GM21447 (cell line): ENCODE measurements at regions not wholly inside any gene's neighbourhood (a gene's known extent, or its start where the extent isn't known, plus 50 kb on each side); places are given as distances from the start of the nearest gene placed in this dataset.
"Not testable (repeated sequence)": the region's sequence is repeated elsewhere in the genome, so short reads cannot be mapped to it uniquely, and the experiment has no call there.

Experiments
- ATAC-seq: cut with Tn5 transposase; IDR thresholded peaks from one replicate; pipeline ENCODE4 v1.9.1; 2021; ENCODE audit not compliant: unreplicated experiment

DNA sequence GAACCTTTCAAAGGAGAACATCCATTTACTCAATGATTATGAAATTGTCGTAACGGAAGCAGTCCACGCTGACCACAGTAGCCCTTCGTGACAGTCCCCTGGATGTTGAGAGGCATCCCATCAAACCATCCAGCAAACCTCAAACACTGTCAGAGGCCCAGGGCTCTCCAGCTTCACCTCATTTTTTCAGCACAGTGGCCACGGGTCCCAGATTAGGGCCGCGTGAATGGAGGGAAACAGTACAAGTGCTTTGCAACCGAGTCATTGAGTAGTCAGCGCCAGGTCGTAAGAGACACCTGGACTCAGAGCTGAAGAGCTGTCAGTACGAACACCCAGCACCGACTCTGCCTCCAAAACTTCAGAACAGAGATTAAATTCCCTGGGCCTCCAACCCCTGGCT, 552.5 kb upstream of the SALL3 start:
- ATAC-seq = no peak

DNA sequence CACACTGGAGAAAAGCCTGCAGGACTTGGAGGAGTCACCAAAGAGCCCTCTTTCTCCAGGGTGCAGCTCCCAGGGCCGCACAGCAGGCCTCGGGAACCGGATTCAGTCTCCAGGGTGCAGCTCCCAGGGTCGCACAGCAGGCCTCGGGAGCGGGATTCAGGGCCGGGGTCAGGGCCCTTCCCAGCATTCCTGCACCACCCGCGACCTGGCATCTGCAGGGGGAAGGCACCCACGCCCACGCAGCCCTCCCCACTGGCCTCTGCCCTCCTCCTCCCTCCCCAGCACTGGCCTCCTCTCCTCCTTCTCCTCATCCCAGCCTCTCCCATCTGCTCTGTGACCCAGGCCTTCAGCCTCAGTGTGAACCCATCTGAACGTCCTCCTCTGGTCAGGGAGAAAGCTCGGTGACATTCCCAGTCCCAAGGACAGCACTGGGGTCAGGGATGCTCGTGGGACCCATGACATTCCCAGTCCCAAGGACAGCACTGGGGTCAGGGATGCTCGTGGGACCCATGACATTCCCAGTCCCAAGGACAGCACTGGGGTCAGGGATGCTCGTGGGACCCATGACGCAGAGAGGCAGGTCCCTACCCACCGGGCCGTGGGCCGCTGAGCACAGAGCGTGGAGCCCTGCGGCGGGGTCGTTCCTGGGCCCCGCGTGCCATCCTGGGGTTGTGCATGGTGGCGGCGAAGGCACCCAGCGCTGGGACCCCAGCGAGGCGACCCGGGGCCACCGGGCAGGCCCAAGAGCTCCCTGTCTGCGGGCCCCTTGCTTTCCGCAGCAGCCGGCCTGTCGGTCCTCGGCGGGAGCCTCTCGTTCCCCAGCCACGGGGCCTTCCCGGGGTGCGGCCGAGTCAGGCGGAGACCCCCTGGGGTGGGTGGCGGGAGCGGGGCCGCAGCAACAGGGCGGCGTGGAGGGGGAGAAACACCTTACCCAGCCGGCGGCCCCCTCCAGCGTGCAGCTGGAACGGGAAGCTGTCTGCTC, 550.2 kb upstream of the SALL3 start:
- ATAC-seq = no peak

DNA sequence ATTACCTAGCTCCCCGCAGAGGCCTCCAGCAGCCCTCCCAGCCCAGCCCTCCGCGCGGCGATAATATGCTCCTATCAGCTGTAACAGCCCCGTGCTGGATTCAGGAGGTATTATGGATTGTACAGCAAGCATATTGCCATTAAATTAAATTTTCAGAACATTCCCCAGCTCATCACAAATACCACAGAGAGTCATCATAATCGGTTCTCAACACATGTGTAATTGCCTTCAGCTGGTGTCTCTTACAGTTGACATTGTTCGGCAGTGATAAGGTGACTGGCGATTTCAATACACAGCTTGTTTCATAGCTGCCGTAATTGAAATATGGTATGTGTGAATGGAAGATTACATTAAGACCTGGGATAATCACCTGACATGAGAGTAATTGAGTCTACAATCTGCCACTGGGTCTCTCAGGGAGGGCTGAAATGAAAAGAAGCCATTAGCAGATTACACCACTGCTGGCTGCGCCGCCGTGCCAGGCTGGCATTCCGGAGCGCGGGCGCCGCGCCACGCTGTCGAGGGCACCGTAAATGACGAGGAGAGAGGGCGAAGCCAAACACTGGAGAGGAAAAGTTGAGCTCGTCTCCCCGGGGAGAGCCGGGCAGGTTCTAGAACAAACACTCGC, 549.4 kb upstream of the SALL3 start:
- ATAC-seq = no peak

DNA sequence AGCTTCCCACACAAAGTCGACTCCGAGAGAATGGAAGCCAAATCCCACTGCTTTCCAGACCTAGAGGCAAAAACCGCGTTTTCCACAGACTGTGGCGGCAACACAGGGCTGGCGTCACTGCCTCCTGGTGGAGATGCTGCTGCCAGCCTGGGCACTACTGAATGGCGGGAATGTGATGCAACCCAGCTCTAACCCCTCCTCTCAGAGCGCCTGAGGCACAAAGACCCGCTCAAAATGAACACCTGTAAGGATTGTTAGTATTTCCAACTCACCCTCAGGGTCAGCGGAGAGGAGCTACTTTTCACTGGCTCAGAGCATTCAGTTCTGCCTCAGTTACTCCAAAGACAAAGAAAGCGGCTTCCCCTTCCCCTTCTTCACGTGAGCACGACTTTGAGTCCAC, 548.0 kb upstream of the SALL3 start:
- no peak for ATAC-seq

DNA sequence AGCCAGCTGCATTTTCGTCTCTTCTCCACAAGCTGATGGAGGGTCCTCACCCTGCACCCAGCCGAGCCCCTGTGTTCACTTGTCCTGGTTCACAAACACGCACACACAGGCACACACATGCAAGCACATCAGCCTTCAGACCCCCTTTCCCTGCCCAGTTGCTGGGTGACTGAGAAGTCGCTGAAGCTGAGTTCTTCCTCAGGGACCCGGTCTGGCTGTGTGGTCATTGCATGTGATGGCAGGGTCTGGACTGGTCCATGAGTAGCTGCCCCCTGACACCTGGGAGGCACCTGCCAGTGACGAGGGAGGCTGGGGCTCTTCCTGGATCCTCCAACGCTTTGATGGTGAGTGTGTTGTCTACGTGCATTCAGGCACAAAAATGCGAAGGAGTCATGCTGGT, 546.1 kb upstream of the SALL3 start:
- ATAC-seq = no peak

DNA sequence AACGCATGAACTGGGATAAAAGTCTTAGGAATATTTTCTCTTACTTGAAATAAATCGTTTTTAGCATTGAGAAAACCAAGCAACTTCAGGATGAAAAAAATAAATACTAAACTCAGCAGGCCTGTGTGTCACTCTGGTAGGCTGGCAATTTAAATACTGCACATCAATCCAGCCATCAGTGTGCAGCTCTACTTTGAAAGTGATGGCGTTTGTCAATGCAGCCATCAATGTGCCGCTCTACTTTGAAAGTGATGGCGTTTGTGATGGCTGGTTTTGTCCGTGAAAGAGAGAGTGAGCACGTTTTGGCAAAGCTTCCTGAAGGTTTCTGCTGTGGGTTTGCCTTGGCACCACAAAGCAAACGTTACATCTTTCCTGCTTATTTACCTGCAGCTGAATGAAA, 543.5 kb upstream of the SALL3 start:
- ATAC-seq = no peak

DNA sequence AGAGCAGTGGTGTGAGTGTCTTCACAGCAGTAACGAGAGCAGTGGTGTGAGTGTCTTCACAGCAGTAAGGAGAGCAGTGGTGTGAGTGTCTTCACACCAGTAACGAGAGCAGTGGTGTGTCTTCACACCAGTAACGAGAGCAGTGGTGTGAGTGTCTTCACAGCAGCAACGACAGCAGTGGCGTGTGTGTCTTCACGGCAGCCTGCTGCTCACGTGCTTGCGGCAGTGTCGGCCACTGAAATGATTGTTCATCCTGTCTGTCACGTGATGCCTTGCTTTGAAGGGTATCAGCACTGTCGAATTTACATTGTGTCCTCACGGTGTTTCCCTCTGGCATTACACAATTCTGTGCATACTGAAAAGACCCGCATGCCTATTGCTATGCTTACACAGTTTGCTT, 541.4 kb upstream of the SALL3 start:
- not testable (repeated sequence) for ATAC-seq

DNA sequence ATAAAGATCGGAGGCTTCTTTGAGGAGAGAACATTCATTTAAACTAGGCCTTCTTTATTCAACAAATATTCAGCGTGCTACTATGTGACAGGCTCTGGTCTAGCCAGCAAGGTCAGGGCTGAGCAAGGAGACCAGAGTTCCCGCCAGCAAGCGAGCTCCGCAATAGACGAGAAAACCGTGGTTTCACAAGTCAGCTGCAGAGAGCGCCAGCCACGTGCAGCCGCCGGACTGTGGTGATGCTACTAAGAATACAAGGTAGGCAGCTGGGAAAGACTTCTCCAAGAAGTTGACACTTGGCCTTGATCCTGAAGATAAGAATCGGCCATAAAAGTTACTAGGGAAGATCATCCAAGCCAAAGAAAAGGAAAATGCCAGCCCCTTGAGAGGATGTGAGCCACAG, 533.7 kb upstream of the SALL3 start:
- ATAC-seq = no peak

DNA sequence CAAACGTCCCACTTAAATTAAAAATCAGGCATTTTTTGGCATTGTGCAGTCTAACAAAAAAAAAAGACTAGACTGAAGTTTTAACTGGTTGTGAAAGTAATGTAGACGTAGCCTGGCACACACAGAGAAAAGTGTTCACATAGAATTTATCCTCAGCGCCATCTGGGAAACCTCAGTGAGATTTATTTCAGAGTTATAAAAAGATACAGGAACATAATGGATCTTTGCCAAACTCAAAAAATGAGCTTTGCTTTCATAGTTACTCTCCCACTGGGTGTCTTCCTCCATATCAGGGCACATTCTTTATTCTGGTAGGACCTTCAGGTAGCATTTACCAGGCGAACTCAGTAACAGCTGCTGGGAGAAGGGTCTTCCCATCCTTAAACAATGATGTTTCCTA, 532.4 kb upstream of the SALL3 start:
- ATAC-seq = no peak

DNA sequence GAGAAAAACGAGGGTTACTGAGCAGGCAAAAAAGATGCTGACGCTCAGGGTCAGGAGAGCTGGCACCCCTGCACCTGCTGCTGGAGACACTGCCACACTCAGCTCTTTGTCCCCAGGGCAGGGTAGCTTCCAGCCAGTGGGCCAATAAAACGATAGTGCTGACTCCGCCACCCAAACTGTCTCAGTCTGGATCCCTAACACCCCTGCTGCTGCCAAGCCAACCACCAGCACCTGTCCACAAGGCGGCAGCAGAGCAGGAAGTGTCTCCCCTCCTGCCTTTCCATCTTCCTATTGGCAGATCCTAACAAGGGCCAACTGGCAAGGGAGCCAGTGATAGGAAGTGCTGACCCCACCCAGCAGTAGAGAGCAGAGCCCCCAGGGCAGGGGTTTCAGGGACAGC, 531.5 kb upstream of the SALL3 start:
- no peak for ATAC-seq

DNA sequence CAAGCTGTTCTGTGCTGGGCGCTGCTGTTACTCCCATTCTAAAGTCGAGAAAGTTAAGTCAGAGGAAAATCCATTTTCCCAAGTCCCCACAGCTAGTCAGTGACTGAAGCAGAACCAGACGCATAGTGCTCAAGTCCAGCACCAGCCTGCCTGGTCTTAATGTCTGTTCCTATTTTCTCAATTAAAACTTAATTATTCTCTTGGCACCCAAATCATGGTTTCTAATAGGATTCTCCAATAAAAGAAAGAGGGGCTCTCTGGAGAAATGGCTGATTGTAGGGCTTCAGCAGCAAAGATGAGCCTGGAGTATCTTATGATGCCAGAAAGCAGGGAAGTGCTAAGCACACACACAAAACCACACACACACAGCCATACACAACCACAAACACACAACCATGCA, 531.0 kb upstream of the SALL3 start:
- no peak for ATAC-seq

DNA sequence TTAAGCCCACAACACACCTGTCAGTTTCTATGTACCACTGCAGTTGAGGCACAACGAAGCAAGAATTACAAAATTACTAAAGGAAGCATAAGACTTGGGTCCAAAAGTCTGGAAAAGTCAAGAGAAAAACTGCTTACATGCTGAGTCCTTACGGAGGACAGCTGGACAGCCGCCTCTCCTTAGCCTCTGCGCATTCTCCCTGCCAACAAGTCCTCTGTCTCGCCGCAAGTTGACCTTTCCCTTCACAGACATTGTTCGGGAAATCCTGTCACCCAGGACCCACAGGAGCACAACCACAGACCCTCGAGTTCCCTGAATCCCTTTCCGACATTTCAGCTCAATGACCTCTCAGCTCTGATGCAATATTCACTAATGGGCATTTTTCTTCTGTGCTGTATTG, 525.4 kb upstream of the SALL3 start:
- no peak for ATAC-seq

DNA sequence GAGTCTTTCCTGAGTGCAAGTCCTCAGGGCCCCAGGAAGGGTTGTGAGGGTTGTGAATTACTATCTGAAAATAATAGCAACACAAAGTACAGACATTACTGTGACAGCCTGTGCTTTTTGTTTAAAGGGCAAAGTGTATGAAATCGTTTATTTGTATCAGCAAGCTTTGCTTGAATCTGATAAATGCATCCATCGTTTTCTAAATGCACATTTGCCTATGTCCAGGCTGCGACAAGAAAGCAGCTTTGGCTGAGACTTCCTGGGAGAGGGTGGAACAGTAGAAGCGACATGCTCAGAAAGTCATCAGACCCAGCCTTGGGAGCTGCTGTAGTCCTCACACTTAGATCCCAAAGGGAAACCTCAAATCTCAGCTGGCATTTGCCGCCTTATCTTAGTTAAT, 524.2 kb upstream of the SALL3 start:
- ATAC-seq = no peak

DNA sequence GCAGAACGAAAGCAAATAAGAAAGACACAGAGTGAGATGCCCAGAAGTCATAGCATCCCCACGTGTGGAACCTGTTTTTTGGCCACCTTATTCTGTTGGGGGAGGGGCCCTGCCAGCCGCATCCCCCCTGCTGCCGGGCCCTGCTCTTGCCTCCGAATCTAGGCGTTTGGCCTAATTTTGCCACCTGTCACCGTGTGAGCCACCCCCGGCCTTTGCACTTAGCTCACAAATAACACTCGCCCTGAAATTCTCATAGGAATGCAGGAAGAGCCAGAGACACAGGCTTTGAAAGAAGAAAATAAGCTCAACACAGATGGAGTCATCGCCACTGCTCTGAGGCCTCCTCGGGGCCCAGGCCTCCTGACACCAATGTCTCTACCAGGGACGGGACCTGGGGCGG, 522.6 kb upstream of the SALL3 start:
- no peak for ATAC-seq

DNA sequence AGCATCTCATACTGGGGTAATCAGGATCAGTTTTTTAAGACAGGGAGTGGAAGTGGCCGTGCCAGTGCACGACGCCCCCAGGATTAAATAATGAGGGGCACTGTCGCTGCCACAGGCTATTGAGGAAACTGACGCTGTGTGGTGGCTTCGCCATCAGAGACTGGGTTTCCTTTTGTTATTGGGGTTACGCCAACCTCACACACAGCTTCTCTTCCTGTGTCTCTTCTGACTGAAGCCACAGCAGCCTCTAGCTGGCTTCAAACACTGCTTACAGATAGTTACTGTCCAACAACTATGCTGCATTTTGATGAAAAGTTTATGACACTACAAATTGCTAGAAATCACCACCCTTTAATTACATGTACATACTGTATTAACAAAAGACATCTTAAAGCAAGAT, 521.9 kb upstream of the SALL3 start:
- no peak for ATAC-seq

DNA sequence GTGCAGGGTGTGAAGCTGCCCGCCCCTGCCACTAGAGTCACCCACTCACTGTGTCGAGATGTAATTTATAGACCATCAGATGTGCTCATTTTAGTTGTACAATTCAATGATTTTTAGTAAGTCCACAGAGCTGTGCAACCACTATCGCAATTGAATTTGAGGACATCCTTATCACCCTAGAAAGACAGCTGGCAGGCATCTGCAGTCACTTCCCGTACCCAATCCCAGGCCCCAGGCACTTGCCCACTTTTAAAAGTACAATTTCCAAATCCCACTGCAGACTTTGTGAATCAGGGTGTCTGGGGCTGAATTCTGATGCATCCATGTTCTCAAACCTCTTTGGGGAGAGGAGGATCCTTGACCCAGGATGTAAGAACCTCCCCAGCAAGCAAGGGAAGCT, 521.3 kb upstream of the SALL3 start:
- ATAC-seq = no peak

DNA sequence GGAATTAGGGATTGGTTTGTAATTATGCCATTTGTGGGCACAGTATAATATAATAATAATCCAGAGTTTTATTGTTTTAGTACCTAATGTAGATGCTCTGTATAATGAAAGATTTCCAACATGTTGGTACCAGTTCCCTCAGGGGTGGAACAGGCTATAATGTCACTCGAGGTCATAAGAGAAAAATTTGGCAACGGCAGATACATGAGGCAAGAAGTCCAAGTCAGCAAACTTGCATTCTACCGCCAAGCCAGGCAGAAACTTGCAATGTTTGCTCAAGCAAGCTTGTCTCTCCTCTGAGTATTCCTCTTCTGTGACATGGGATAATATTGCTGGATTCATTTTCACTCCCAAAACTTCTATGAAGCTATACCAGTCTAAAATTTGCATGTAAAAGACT, 520.0 kb upstream of the SALL3 start:
- ATAC-seq = no peak

DNA sequence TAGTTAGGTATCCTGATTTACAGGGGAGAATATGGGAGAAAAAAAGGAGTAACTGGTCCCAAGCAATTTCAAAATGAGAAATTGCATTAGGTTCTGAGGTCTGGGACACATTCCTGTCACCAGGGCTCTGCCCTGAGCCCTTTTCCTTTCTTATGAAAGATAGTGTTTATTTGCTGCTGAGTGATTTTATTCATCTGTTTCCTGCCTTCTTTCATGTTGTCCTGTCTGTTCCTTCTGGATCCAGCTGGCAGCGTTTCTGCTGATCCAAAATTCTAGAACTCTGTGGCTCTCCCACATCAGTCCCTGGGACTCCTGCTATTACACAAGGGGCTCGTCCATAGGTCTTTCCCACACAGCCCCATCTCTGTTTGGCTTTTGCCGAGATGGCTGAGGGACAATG, 519.1 kb upstream of the SALL3 start:
- ATAC-seq = no peak

DNA sequence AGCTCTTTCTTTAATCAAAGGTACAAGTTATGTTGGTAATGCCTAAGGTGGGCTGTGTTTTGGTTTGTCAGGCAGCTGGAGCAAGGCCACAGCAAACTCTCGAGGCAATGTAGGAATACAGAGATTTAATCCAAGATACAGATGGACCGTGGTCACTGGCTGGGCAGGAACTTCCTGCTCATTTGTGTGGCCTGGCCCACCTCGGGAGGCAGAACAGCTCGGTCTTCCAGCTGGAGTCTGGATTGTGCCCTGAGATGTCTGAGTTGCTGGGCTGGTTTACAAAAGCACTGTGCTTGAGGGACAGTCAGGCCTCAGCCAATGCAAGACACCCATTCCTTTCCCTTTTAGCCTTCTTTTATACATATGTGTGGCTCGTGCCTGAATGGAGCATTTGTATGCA, 506.1 kb upstream of the SALL3 start:
- no peak for ATAC-seq

DNA sequence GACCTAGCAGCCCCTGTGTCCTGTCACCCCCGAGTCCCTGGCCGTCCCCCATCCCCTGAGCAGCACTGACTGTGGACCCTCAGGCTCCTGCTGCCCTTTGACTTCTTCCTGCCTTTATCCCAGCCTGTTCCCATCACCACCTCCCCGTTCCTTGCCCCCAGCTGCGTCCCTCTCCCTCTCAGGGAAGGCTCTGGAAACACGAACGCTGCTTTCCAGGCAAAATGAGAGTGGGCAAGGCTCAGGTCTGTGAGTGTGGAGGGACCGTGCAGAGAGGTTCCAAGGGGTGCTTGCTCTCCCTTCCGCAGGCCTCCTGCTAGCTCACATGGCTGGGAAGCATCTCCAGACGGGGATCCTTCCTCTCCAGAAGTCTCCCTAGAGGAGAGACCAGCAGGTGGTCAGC, 501.8 kb upstream of the SALL3 start:
- no peak for ATAC-seq

DNA sequence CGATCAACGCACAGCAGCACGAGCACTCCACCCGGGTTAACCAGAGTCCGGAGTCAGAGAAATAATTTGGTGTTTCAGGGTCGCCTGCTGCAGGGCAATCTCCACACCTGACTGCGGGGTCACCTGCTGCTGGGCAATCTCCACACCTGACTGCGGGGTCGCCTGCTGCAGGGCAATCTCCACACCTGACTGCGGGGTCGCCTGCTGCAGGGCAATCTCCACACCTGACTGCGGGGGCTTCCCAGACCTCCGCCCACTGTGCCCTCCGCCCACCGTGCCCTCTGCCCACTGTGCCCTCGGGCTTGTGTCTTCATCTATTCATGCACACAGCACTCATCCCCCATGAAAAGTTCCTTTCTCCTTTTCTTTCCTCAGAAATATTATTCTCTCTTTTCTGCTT, 500.2 kb upstream of the SALL3 start:
- ATAC-seq = no peak

DNA sequence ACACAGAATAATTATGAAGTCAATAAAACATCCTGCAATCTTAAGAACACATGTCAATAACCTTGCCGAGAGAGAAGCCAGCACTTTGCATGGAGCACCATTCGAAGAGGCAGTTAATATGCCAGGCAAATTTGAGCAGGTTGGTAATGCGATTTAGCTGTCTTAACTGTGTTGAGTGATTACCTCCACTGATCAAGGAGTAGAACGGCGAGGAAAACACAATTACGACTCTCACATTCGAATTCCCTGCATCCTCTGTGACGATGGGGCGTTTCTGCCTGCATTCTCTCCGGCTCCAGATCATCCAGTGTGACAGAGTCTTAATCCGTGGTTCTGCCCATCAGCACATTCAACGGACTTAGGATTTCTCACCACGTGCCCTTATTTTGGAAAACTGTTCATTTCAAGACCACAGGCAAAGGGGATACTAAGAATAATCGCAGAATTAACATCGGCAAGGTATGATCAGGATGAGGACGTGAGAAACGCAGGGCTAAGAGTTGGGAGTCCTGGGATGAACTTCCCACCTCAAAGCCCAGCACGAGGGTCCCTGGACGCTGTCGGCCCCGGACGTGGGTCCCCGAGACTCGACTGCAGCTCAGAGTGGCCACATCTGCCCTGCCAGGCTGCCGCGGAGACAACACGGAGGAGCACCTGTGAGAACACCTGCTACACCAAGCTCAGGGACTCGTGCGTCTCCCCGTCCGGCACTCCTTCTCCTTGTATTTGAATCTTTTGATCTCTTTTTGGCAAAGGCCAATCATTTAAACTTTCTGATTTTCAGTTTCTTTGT, 499.2 kb upstream of the SALL3 start:
- no peak for ATAC-seq
